ENCODE measurements at regions not wholly inside any gene's neighbourhood (a gene's known extent, or its start where the extent isn't known, plus 50 kb on each side); places are given as distances from the start of the nearest gene placed in this dataset.

- in situ Hi-C loops (cut with MboI; ENCODE audit: low sequenced_read_pairs) = no loop called here
These were observed 106.3 kb downstream of the LSM3 start for GRCh38 chr3:14284694-14285547.

- in situ Hi-C loops (cut with MboI; ENCODE audit: low sequenced_read_pairs) = no loop called here
These were observed 106.9 kb downstream of the LSM3 start for GRCh38 chr3:14285548-14285925.

- in situ Hi-C loops (cut with MboI; ENCODE audit: low sequenced_read_pairs) = no loop called here
These were observed 108.4 kb downstream of the LSM3 start for GRCh38 chr3:14286887-14287500.

- in situ Hi-C loops (cut with MboI; ENCODE audit: low sequenced_read_pairs) = no loop called here
These were observed 109.7 kb downstream of the LSM3 start for GRCh38 chr3:14288177-14288788.

GRCh38 chr3:14288833-14289451 is 110.3 kb downstream of the LSM3 start:
- in situ Hi-C loops (cut with MboI; ENCODE audit: low sequenced_read_pairs) = no loop called here

GRCh38 chr3:14289590-14290461 is 111.2 kb downstream of the LSM3 start:
- in situ Hi-C loops (cut with MboI; ENCODE audit: low sequenced_read_pairs) = no loop called here

GRCh38 chr3:14290631-14291385 is 111.6 kb upstream of the SLC6A6 start:
- in situ Hi-C loops (cut with MboI; ENCODE audit: low sequenced_read_pairs) = no loop called here

GRCh38 chr3:14295037-14295436 is 107.4 kb upstream of the SLC6A6 start:
- in situ Hi-C loops (cut with MboI; ENCODE audit: low sequenced_read_pairs) = no loop called here

- in situ Hi-C loops (cut with MboI; ENCODE audit: low sequenced_read_pairs) = no loop called here
These were observed 106.6 kb upstream of the SLC6A6 start for GRCh38 chr3:14295801-14296200.

GRCh38 chr3:14297305-14297704 is 105.1 kb upstream of the SLC6A6 start:
- in situ Hi-C loops (cut with MboI; ENCODE audit: low sequenced_read_pairs) = no loop called here

- in situ Hi-C loops (cut with MboI; ENCODE audit: low sequenced_read_pairs) = no loop called here
These were observed 104.6 kb upstream of the SLC6A6 start for GRCh38 chr3:14297784-14298236.

- in situ Hi-C loops (cut with MboI; ENCODE audit: low sequenced_read_pairs) = no loop called here
These were observed 104.0 kb upstream of the SLC6A6 start for GRCh38 chr3:14298442-14298841.

- in situ Hi-C loops (cut with MboI; ENCODE audit: low sequenced_read_pairs) = no loop called here
These were observed 103.3 kb upstream of the SLC6A6 start for GRCh38 chr3:14298991-14299555.

- in situ Hi-C loops (cut with MboI; ENCODE audit: low sequenced_read_pairs) = no loop called here
These were observed 102.6 kb upstream of the SLC6A6 start for GRCh38 chr3:14299767-14300166.

- in situ Hi-C loops (cut with MboI; ENCODE audit: low sequenced_read_pairs) = no loop called here
These were observed 101.5 kb upstream of the SLC6A6 start for GRCh38 chr3:14300721-14301399.

GRCh38 chr3:14301558-14301957 is 100.8 kb upstream of the SLC6A6 start:
- in situ Hi-C loops (cut with MboI; ENCODE audit: low sequenced_read_pairs) = no loop called here

GRCh38 chr3:14303336-14304100 is 98.9 kb upstream of the SLC6A6 start:
- in situ Hi-C loops (cut with MboI; ENCODE audit: low sequenced_read_pairs) = no loop called here

All from HL-60/S4 (cell line).